IPS DF 4.7 (cell line): ENCODE measurements at regions not wholly inside any gene's neighbourhood (a gene's known extent, or its start where the extent isn't known, plus 50 kb on each side); places are given as distances from the start of the nearest gene placed in this dataset.
"Not testable (repeated sequence)": the region's sequence is repeated elsewhere in the genome, so short reads cannot be mapped to it uniquely, and the experiment has no call there.

ENCODE experiments used
- DNase-seq: peaks from one replicate; pipeline ENCODE4 v3.0.0-alpha.2; 2013; ENCODE audit warnings: low spot score; ENCODE audit errors: extremely low read depth

GRCh38 chr14:81584495-81584894 is 50.8 kb upstream of the SEL1L start:
- DNase-seq, result no peak

- DNase-seq, result no peak
Measured at GRCh38 chr14:81589381-81590065, 55.9 kb upstream of the SEL1L start.

GRCh38 chr14:81591266-81591665 is 57.6 kb upstream of the SEL1L start:
- DNase-seq, result no peak

- no peak for DNase-seq
Measured at GRCh38 chr14:81594012-81594411, 60.4 kb upstream of the SEL1L start.

- DNase-seq, result no peak
Measured at GRCh38 chr14:81605660-81606059, 72.0 kb upstream of the SEL1L start.

GRCh38 chr14:81613341-81614045 is 79.8 kb upstream of the SEL1L start:
- DNase-seq, result no peak

GRCh38 chr14:81614302-81614701 is 80.6 kb upstream of the SEL1L start:
- DNase-seq, result not testable (repeated sequence)

- DNase-seq, result no peak
Measured at GRCh38 chr14:81618695-81619094, 85.0 kb upstream of the SEL1L start.

GRCh38 chr14:81619816-81620215 is 86.2 kb upstream of the SEL1L start:
- no peak for DNase-seq

- not testable (repeated sequence) for DNase-seq
Measured at GRCh38 chr14:81623771-81624396, 90.2 kb upstream of the SEL1L start.

- DNase-seq, result no peak
Measured at GRCh38 chr14:81625343-81625742, 91.7 kb upstream of the SEL1L start.

- DNase-seq, result no peak
Measured at GRCh38 chr14:81632157-81632556, 98.5 kb upstream of the SEL1L start.

- DNase-seq, result no peak
Measured at GRCh38 chr14:81633496-81633895, 99.8 kb upstream of the SEL1L start.

- DNase-seq, result no peak
Measured at GRCh38 chr14:81637639-81638038, 104.0 kb upstream of the SEL1L start.

- DNase-seq, result no peak
Measured at GRCh38 chr14:81638656-81639280, 105.1 kb upstream of the SEL1L start.

GRCh38 chr14:81653626-81654025 is 120.0 kb upstream of the SEL1L start:
- no peak for DNase-seq

- no peak for DNase-seq
Measured at GRCh38 chr14:81655423-81656314, 122.0 kb upstream of the SEL1L start.

- DNase-seq, result no peak
Measured at GRCh38 chr14:81656811-81657210, 123.2 kb upstream of the SEL1L start.

- DNase-seq, result no peak
Measured at GRCh38 chr14:81662066-81662465, 128.4 kb upstream of the SEL1L start.

- no peak for DNase-seq
Measured at GRCh38 chr14:81662570-81663197, 129.0 kb upstream of the SEL1L start.
